ENCODE measurements at regions not wholly inside any gene's neighbourhood (a gene's known extent, or its start where the extent isn't known, plus 50 kb on each side); places are given as distances from the start of the nearest gene placed in this dataset.

DNA sequence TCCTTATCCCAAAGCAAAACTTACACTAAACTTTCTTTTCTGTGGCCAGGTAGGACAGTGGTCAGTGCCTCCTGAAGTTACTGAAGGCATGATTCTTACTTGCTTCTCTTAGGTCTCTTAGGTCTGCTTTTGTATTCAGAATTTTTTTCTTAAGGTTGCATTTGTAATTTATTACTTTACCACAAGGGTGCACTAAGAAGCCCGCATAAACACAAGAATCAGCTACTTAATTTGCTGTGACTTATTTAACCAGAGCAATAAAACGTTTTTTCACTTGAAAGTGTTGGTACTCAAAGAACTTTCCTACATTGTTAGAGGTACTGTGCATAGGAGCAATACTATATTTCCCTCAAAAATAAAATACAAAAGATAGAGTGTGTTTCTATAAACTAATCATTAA, 75.4 kb upstream of the LAMA2 start:
- no peaks in the 10 kb centered on the region for H3K36me3 ChIP-seq (ENCODE audit: control insufficient read depth in 4 of 4, insufficient read depth in 3 of 4, low read depth in 1 of 4, low read length in 3 of 4)
- no peak for DNase-seq (ENCODE audit: low spot score)
- H3K9ac ChIP-seq (ENCODE audit: low read depth in 1 of 2, low read length in 2 of 2) = no peak overlapping the region
- no peaks in the 10 kb centered on the region for H3K4me1 ChIP-seq (ENCODE audit: control insufficient read depth in 4 of 4, insufficient read depth in 4 of 4, low read length in 3 of 4)
- no peak overlapping the region for H3K4me3 ChIP-seq (ENCODE audit: low read depth in 1 of 3, low read length in 3 of 3)
- no peak overlapping the region for H3K27ac ChIP-seq (ENCODE audit: low read depth in 1 of 2, low read length in 2 of 2)
- no peaks in the 10 kb centered on the region for H3K9me3 ChIP-seq (ENCODE audit: control insufficient read depth in 4 of 4, low read length in 3 of 4)
- TF ChIP-seq HNF4G (IDR thresholded peaks at IDR 0.05) (no peak), EGR1 (IDR thresholded peaks at IDR 0.05; ENCODE audit: low read depth in 2 of 2) (no peak), RXRA (IDR thresholded peaks at IDR 0.05) (no peak), SP1 (IDR thresholded peaks at IDR 0.05) (no peak), RAD21 (IDR thresholded peaks at IDR 0.05) (peak; percentile 57 to 61), JUND (IDR thresholded peaks at IDR 0.05) (no peak)
- TF ChIP-seq, protein P1, sequence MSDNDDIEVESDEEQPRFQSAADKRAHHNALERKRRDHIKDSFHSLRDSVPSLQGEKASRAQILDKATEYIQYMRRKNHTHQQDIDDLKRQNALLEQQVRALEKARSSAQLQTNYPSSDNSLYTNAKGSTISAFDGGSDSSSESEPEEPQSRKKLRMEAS (IDR thresholded peaks at IDR 0.05) = no peak
- TF ChIP-seq, protein P2, sequence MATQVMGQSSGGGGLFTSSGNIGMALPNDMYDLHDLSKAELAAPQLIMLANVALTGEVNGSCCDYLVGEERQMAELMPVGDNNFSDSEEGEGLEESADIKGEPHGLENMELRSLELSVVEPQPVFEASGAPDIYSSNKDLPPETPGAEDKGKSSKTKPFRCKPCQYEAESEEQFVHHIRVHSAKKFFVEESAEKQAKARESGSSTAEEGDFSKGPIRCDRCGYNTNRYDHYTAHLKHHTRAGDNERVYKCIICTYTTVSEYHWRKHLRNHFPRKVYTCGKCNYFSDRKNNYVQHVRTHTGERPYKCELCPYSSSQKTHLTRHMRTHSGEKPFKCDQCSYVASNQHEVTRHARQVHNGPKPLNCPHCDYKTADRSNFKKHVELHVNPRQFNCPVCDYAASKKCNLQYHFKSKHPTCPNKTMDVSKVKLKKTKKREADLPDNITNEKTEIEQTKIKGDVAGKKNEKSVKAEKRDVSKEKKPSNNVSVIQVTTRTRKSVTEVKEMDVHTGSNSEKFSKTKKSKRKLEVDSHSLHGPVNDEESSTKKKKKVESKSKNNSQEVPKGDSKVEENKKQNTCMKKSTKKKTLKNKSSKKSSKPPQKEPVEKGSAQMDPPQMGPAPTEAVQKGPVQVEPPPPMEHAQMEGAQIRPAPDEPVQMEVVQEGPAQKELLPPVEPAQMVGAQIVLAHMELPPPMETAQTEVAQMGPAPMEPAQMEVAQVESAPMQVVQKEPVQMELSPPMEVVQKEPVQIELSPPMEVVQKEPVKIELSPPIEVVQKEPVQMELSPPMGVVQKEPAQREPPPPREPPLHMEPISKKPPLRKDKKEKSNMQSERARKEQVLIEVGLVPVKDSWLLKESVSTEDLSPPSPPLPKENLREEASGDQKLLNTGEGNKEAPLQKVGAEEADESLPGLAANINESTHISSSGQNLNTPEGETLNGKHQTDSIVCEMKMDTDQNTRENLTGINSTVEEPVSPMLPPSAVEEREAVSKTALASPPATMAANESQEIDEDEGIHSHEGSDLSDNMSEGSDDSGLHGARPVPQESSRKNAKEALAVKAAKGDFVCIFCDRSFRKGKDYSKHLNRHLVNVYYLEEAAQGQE (IDR thresholded peaks at IDR 0.05) = no peak
- TF ChIP-seq, protein P3, sequence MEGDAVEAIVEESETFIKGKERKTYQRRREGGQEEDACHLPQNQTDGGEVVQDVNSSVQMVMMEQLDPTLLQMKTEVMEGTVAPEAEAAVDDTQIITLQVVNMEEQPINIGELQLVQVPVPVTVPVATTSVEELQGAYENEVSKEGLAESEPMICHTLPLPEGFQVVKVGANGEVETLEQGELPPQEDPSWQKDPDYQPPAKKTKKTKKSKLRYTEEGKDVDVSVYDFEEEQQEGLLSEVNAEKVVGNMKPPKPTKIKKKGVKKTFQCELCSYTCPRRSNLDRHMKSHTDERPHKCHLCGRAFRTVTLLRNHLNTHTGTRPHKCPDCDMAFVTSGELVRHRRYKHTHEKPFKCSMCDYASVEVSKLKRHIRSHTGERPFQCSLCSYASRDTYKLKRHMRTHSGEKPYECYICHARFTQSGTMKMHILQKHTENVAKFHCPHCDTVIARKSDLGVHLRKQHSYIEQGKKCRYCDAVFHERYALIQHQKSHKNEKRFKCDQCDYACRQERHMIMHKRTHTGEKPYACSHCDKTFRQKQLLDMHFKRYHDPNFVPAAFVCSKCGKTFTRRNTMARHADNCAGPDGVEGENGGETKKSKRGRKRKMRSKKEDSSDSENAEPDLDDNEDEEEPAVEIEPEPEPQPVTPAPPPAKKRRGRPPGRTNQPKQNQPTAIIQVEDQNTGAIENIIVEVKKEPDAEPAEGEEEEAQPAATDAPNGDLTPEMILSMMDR (IDR thresholded peaks at IDR 0.05; ENCODE audit: low read depth, low read length, missing input control) = peak; percentile 12
- 8% methylated on average over 2 of the region's 2 CpGs for WGBS
- no peaks in the 10 kb centered on the region for H3K27me3 ChIP-seq (ENCODE audit: control insufficient read depth in 4 of 4, insufficient read depth in 4 of 4, low read length in 3 of 4)

DNA sequence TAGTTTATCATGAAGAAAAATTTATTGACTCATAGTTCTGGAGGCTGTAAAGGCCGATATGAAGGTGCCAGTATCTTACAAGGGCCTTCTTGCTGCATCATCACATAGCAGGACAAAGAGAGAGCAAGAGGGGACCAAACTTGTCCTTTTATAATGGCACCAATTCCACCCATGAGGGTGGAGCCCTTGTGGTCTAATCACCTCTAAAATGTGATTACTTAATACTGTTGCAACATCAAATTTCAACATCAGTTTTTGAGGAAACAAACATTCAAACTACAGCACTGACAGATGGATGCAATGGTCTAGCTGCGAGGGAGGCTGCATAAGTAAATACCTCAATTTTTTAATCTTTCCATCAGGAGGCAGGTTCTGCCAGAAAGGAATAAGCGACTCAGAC, 76.7 kb upstream of the LAMA2 start:
- Histone ChIP-seq H3K4me1 (ENCODE audit: control insufficient read depth in 4 of 4, insufficient read depth in 4 of 4, low read length in 3 of 4) (no peaks in the 10 kb centered on the region), H3K36me3 (ENCODE audit: control insufficient read depth in 4 of 4, insufficient read depth in 3 of 4, low read depth in 1 of 4, low read length in 3 of 4) (no peaks in the 10 kb centered on the region), H3K4me3 (ENCODE audit: low read depth in 1 of 3, low read length in 3 of 3) (no peak overlapping the region), H3K27ac (ENCODE audit: low read depth in 1 of 2, low read length in 2 of 2) (no peak overlapping the region), H3K9me3 (ENCODE audit: control insufficient read depth in 4 of 4, low read length in 3 of 4) (no peaks in the 10 kb centered on the region), H3K9ac (ENCODE audit: low read depth in 1 of 2, low read length in 2 of 2) (no peak overlapping the region), H3K27me3 (ENCODE audit: control insufficient read depth in 4 of 4, insufficient read depth in 4 of 4, low read length in 3 of 4) (no peaks in the 10 kb centered on the region)
- no peak for DNase-seq (ENCODE audit: low spot score)
- WGBS = 46% methylated on average over 3 of the region's 3 CpGs
- TF ChIP-seq EGR1 (IDR thresholded peaks at IDR 0.05; ENCODE audit: low read depth in 2 of 2) (no peak), TAF1 (conservative IDR thresholded peaks at IDR 0.05) (no peak), RXRA (IDR thresholded peaks at IDR 0.05) (no peak), YY1 (IDR thresholded peaks at IDR 0.05) (no peak), HNF4G (IDR thresholded peaks at IDR 0.05) (no peak), GABPA (IDR thresholded peaks at IDR 0.05 in 1 of 2, conservative IDR thresholded peaks at IDR 0.05 in 1 of 2) (no peak)
- TF ChIP-seq, protein P3 (IDR thresholded peaks at IDR 0.05; ENCODE audit: low read depth, low read length, missing input control) = no peak
- TF ChIP-seq, protein P1 (IDR thresholded peaks at IDR 0.05) = no peak
- TF ChIP-seq, protein P2 (IDR thresholded peaks at IDR 0.05) = no peak

Data from liver (tissue), 8 donors.